GM18520 (cell line): ENCODE measurements at regions not wholly inside any gene's neighbourhood (a gene's known extent, or its start where the extent isn't known, plus 50 kb on each side); places are given as distances from the start of the nearest gene placed in this dataset.

Source experiments
- ATAC-seq: cut with Tn5 transposase; IDR thresholded peaks from one replicate; pipeline ENCODE4 v1.9.1; 2021; ENCODE audit not compliant: unreplicated experiment

GRCh38 chrX:39519030-39519488 lies 578.7 kb downstream of the BCOR start:
- no peak for ATAC-seq

GRCh38 chrX:39519566-39520301 lies 578.0 kb downstream of the BCOR start:
- ATAC-seq: no peak

GRCh38 chrX:39525758-39526157 lies 572.0 kb downstream of the BCOR start:
- no peak for ATAC-seq

DNA sequence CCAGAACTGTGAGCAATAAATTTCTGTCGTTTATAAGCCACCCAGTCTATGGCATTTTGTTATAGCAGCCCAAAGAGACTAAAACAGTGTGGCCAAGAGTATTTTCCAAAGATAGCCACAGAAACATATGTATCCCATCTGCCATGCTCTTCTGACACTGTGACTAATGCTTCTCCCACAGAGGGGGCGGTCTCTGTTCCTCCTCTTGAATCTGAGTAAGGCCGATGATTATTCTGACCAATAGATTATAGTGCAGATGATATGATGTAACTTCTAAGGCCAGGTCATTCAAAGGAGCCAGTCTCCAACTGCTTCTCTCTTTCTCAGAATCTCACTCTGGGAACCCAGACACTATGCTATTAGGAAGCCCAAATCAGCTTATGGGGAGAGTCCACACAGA lies 570.7 kb downstream of the BCOR start:
- ATAC-seq: no peak

GRCh38 chrX:39528161-39528916 lies 569.4 kb downstream of the BCOR start:
- ATAC-seq: no peak

GRCh38 chrX:39532761-39533160 lies 565.0 kb downstream of the BCOR start:
- no peak for ATAC-seq

GRCh38 chrX:39534949-39535348 lies 562.8 kb downstream of the BCOR start:
- no peak for ATAC-seq

- ATAC-seq: no peak
These were observed 561.5 kb downstream of the BCOR start for GRCh38 chrX:39536211-39536610.

- ATAC-seq: no peak
These were observed 555.9 kb downstream of the BCOR start for GRCh38 chrX:39541881-39542280.

GRCh38 chrX:39542316-39542715 lies 555.4 kb downstream of the BCOR start:
- no peak for ATAC-seq

- ATAC-seq: no peak
These were observed 546.9 kb downstream of the BCOR start for GRCh38 chrX:39550795-39551361.

GRCh38 chrX:39551762-39552161 lies 546.0 kb downstream of the BCOR start:
- ATAC-seq: no peak

- ATAC-seq: no peak
These were observed 542.3 kb downstream of the BCOR start for GRCh38 chrX:39555431-39555830.

GRCh38 chrX:39556056-39556455 lies 541.7 kb downstream of the BCOR start:
- ATAC-seq: no peak

GRCh38 chrX:39559229-39559628 lies 538.5 kb downstream of the BCOR start:
- no peak for ATAC-seq

- ATAC-seq: no peak
These were observed 537.5 kb downstream of the BCOR start for GRCh38 chrX:39560271-39560670.

GRCh38 chrX:39563178-39563577 lies 534.6 kb downstream of the BCOR start:
- ATAC-seq: no peak

- ATAC-seq: no peak
These were observed 533.0 kb downstream of the BCOR start for GRCh38 chrX:39564751-39565150.

DNA sequence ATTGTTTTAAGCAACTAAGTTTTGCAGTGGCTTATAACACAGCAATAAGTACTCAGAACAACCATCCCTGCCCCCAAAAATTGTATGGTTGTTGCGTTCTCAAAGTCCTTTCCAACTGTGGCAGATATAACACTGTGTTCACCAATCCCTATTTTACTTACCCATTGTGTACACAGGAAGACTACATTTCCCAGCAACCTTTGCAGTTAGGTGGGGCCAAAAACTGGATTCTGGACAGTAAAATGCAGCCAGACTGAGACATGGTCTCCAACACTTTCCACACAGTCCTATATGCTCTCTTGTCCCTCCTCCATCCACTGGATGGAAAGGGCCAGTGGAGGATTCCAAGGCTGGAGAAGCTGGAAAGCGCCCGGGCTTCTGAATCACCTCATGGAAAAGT lies 523.6 kb downstream of the BCOR start:
- no peak for ATAC-seq

DNA sequence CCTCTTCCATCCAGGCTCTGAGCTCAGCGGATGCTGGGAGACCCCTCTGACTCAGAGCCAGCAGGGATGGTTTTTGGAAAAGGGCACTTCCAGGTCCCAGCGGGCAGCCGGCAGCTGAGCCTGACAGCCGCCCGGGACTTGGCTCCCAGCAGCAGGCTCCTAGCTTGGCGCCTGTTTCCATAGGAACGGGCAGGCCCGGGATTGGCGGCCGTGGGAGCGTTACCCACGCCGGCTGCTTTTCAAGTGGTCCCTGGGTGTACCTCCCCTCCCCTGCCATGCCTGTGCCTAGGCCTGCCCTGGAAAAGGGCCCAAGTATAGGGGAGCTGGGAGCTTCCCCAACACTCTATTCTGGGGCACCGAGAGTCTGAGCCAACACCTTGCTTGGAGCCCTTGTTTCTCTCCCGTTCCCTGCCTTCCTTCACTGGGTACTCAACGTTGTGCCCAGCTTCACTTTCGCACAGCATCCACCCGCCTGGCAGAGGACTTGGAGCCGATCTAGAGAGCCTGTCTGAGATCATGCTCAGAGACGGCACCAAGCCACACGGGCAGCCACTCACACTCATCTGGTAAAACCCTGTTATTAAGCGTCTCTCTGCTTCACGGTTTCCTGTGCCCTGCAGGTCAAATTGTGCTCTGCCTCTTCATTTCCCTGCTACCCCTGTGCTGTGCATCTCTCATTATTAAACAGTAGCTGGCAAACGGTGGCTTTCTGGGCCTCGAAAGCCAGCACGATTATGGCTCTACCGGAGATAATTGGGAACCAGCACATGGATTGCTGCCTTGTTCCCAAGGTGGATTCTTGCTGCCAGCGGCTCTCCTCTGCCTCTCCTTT lies 521.5 kb downstream of the BCOR start:
- no peak for ATAC-seq
